ENCODE measurements at regions not wholly inside any gene's neighbourhood (a gene's known extent, or its start where the extent isn't known, plus 50 kb on each side); places are given as distances from the start of the nearest gene placed in this dataset.

GRCh38 chr5:8561224-8561840 lies 692.4 kb downstream of the MTRR start:
- no peak for TF ChIP-seq JUND (IDR thresholded peaks at IDR 0.05; ENCODE audit: low read length)
- no peak for TF ChIP-seq EZH2 (IDR thresholded peaks at IDR 0.05; ENCODE audit: low read depth, low read length, severe bottlenecking)
- TF ChIP-seq, protein P1, sequence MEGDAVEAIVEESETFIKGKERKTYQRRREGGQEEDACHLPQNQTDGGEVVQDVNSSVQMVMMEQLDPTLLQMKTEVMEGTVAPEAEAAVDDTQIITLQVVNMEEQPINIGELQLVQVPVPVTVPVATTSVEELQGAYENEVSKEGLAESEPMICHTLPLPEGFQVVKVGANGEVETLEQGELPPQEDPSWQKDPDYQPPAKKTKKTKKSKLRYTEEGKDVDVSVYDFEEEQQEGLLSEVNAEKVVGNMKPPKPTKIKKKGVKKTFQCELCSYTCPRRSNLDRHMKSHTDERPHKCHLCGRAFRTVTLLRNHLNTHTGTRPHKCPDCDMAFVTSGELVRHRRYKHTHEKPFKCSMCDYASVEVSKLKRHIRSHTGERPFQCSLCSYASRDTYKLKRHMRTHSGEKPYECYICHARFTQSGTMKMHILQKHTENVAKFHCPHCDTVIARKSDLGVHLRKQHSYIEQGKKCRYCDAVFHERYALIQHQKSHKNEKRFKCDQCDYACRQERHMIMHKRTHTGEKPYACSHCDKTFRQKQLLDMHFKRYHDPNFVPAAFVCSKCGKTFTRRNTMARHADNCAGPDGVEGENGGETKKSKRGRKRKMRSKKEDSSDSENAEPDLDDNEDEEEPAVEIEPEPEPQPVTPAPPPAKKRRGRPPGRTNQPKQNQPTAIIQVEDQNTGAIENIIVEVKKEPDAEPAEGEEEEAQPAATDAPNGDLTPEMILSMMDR (IDR thresholded peaks at IDR 0.05; ENCODE audit: control extremely low read depth in 1 of 3, insufficient read depth in 1 of 3, low read depth in 1 of 3, low read length in 3 of 3) = no peak
- no peak for TF ChIP-seq RXRA (IDR thresholded peaks at IDR 0.05; ENCODE audit: insufficient read depth, low read depth, low read length)
- TF ChIP-seq RAD21 (IDR thresholded peaks at IDR 0.05 in 1 of 2, conservative IDR thresholded peaks at IDR 0.05 in 1 of 2; ENCODE audit: low read depth in 2 of 2, low read length in 2 of 2) = no peak
- TF ChIP-seq SRF (IDR thresholded peaks at IDR 0.05; ENCODE audit: low read depth, low read length) = no peak
- no peak for TF ChIP-seq YY1 (IDR thresholded peaks at IDR 0.05; ENCODE audit: low read depth, low read length)
- TF ChIP-seq EP300 (IDR thresholded peaks at IDR 0.05; ENCODE audit: borderline replicate concordance in 1 of 2, low read depth in 2 of 2, low read length in 2 of 2) = no peak

Data from H1 (cell line).